ENCODE measurements at regions not wholly inside any gene's neighbourhood (a gene's known extent, or its start where the extent isn't known, plus 50 kb on each side); places are given as distances from the start of the nearest gene placed in this dataset.
"Not testable (repeated sequence)": the region's sequence is repeated elsewhere in the genome, so short reads cannot be mapped to it uniquely, and the experiment has no call there.

GRCh38 chr2:16058747-16059358, 118.5 kb downstream of the MYCN start:
- DNase-seq = no peak

- no peak for DNase-seq
These were observed 117.9 kb downstream of the MYCN start for GRCh38 chr2:16058256-16058655.

- DNase-seq = no peak
These were observed 117.3 kb downstream of the MYCN start for GRCh38 chr2:16057661-16058060.

- DNase-seq = no peak
These were observed 115.7 kb downstream of the MYCN start for GRCh38 chr2:16055848-16056580.

GRCh38 chr2:16053437-16054257, 113.3 kb downstream of the MYCN start:
- no peak for DNase-seq

- not testable (repeated sequence) for DNase-seq
These were observed 112.3 kb downstream of the MYCN start for GRCh38 chr2:16052571-16053052.

- DNase-seq = no peak
These were observed 111.7 kb downstream of the MYCN start for GRCh38 chr2:16051841-16052564.

- no peak for DNase-seq
These were observed 110.6 kb downstream of the MYCN start for GRCh38 chr2:16050908-16051489.

- DNase-seq = no peak
These were observed 110.0 kb downstream of the MYCN start for GRCh38 chr2:16050261-16050907.

GRCh38 chr2:16049406-16049805, 109.1 kb downstream of the MYCN start:
- DNase-seq = no peak

GRCh38 chr2:16048466-16048865, 108.1 kb downstream of the MYCN start:
- no peak for DNase-seq

- DNase-seq = no peak
These were observed 107.4 kb downstream of the MYCN start for GRCh38 chr2:16047701-16048100.

GRCh38 chr2:16046649-16047048, 106.3 kb downstream of the MYCN start:
- DNase-seq = no peak

- DNase-seq = no peak
These were observed 105.5 kb downstream of the MYCN start for GRCh38 chr2:16045653-16046352.

GRCh38 chr2:16044946-16045456, 104.7 kb downstream of the MYCN start:
- no peak for DNase-seq

GRCh38 chr2:16043627-16044026, 103.3 kb downstream of the MYCN start:
- DNase-seq = no peak

GRCh38 chr2:16043192-16043591, 102.8 kb downstream of the MYCN start:
- DNase-seq = no peak

GRCh38 chr2:16042201-16042700, 101.9 kb downstream of the MYCN start:
- no peak for DNase-seq

GRCh38 chr2:16040271-16041010, 100.1 kb downstream of the MYCN start:
- DNase-seq = no peak

- DNase-seq = no peak
These were observed 99.5 kb downstream of the MYCN start for GRCh38 chr2:16039823-16040222.

All from NCI-H2227 treated with DMSO at 0.1 percent for 48 hours (cell line).